ENCODE measurements at regions not wholly inside any gene's neighbourhood (a gene's known extent, or its start where the extent isn't known, plus 50 kb on each side); places are given as distances from the start of the nearest gene placed in this dataset.

DNA sequence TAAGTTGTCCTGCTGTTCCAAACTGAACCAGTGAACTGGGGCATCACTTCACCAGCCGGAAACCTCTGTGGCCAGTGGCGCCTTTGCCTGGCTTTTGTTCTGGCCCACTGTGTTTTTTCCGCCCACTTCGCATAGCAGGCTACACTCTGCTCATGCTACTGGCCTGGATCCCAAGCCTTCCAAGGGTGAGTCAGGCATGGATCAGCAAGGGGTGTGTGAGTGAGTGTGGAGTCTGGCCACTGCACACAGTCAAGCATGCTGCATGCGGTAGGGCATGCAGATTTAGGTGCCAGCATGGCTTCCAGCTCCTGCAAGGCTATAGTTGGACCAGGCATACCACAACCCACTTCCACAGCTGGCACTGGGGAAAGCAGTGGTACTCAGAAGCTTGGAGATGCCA lies 1967.9 kb downstream of the C4orf33 start:
- ChIA-PET CTCF (no interaction called here), POLR2A (no interaction called here)
- H3K36me3 ChIP-seq (ENCODE audit: control insufficient read depth in 2 of 2, insufficient read depth in 1 of 2, low read length in 2 of 2): no peaks in the 10 kb centered on the region

DNA sequence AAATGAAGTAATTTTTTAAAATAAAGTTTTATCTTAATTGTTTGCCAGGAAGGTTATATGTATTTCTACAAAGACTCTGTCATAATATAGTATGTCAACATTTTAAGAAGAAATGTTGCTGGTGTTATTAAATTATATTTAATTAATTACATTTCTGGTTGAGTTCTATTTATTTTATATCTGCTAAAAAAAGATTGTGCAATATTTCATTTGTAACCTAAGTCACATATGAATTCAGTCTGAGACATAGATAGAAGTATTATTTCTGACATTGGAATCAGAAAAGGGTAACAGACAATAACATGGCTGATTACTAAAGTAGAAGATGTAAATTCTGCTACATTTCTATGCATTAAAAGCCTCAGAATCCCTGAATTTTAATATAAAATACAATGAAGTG lies 1985.1 kb downstream of the C4orf33 start:
- no peaks in the 10 kb centered on the region for H3K9me3 ChIP-seq (ENCODE audit: control insufficient read depth, insufficient read depth, low read depth, low read length)
- no peak overlapping the region for H3K4me3 ChIP-seq (ENCODE audit: low read depth, low read length)
- TF ChIP-seq ZSCAN30 (tag by site-specific recombination; IDR thresholded peaks at IDR 0.05) (no peak), SP7 (tag by site-specific recombination; IDR thresholded peaks at IDR 0.05) (no peak), ZSCAN16 (tag by site-specific recombination; IDR thresholded peaks at IDR 0.05) (no peak), ZNF777 (tag by site-specific recombination; IDR thresholded peaks at IDR 0.05; ENCODE audit: borderline replicate concordance) (no peak), ZNF248 (tag by site-specific recombination; IDR thresholded peaks at IDR 0.05) (no peak), HOXC10 (CRISPR knock-in tag; IDR thresholded peaks at IDR 0.05) (no peak), SALL2 (tag by site-specific recombination; IDR thresholded peaks at IDR 0.05; ENCODE audit: borderline replicate concordance) (no peak), ZNF623 (tag by site-specific recombination; IDR thresholded peaks at IDR 0.05) (no peak)
- TF ChIP-seq, protein P1, sequence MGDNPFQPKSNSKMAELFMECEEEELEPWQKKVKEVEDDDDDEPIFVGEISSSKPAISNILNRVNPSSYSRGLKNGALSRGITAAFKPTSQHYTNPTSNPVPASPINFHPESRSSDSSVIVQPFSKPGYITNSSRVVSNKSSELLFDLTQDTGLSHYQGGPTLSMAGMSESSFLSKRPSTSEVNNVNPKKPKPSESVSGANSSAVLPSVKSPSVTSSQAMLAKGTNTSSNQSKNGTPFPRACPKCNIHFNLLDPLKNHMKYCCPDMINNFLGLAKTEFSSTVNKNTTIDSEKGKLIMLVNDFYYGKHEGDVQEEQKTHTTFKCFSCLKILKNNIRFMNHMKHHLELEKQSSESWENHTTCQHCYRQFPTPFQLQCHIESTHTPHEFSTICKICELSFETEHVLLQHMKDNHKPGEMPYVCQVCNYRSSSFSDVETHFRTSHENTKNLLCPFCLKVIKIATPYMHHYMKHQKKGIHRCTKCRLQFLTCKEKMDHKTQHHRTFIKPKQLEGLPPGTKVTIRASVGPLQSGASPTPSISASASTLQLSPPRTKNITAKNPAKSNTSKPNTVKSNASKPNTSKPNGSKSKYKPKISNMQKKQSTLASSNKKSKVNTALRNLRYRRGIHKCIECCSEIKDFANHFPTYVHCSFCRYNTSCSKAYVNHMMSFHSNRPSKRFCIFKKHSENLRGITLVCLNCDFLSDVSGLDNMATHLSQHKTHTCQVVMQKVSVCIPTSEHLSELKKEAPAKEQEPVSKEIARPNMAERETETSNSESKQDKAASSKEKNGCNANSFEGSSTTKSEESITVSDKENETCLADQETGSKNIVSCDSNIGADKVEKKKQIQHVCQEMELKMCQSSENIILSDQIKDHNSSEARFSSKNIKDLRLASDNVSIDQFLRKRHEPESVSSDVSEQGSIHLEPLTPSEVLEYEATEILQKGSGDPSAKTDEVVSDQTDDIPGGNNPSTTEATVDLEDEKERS (tag by site-specific recombination; IDR thresholded peaks at IDR 0.05): no peak
- TF ChIP-seq, protein P2, sequence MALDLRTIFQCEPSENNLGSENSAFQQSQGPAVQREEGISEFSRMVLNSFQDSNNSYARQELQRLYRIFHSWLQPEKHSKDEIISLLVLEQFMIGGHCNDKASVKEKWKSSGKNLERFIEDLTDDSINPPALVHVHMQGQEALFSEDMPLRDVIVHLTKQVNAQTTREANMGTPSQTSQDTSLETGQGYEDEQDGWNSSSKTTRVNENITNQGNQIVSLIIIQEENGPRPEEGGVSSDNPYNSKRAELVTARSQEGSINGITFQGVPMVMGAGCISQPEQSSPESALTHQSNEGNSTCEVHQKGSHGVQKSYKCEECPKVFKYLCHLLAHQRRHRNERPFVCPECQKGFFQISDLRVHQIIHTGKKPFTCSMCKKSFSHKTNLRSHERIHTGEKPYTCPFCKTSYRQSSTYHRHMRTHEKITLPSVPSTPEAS (tag by site-specific recombination; IDR thresholded peaks at IDR 0.05): no peak
- H3K36me3 ChIP-seq (ENCODE audit: control insufficient read depth in 2 of 2, insufficient read depth in 1 of 2, low read length in 2 of 2): no peaks in the 10 kb centered on the region
- no peak overlapping the region for H3K27ac ChIP-seq (ENCODE audit: extremely low read depth, low read depth, low read length)
- ChIA-PET CTCF (no interaction called here), POLR2A (no interaction called here)
- no peaks in the 10 kb centered on the region for H3K4me1 ChIP-seq (ENCODE audit: control insufficient read depth, insufficient read depth, low read length)

More for the DNA sequence above, 1967.9 kb downstream of the C4orf33 start:
- no peak overlapping the region for H3K27ac ChIP-seq (ENCODE audit: extremely low read depth, low read depth, low read length)
- H3K4me1 ChIP-seq (ENCODE audit: control insufficient read depth, insufficient read depth, low read length): no peaks in the 10 kb centered on the region
- TF ChIP-seq YY1 (tag by site-specific recombination; IDR thresholded peaks at IDR 0.05) (no peak), ZNF530 (tag by site-specific recombination; IDR thresholded peaks at IDR 0.05; ENCODE audit: low read depth) (no peak), ZNF133 (tag by site-specific recombination; IDR thresholded peaks at IDR 0.05) (no peak), ZFP41 (tag by site-specific recombination; IDR thresholded peaks at IDR 0.05; ENCODE audit: borderline replicate concordance) (no peak), ZNF560 (tag by site-specific recombination; IDR thresholded peaks at IDR 0.05; ENCODE audit: borderline replicate concordance) (no peak), KLF7 (tag by site-specific recombination; IDR thresholded peaks at IDR 0.05; ENCODE audit: borderline replicate concordance) (no peak), ZNF132 (tag by site-specific recombination; IDR thresholded peaks at IDR 0.05; ENCODE audit: borderline replicate concordance) (no peak), HOXC10 (CRISPR knock-in tag; IDR thresholded peaks at IDR 0.05) (no peak), ZNF10 (tag by site-specific recombination; IDR thresholded peaks at IDR 0.05) (no peak), ZNF548 (tag by site-specific recombination; IDR thresholded peaks at IDR 0.05) (no peak)
- no peak overlapping the region for H3K4me3 ChIP-seq (ENCODE audit: low read depth, low read length)
- no peaks in the 10 kb centered on the region for H3K9me3 ChIP-seq (ENCODE audit: control insufficient read depth, insufficient read depth, low read depth, low read length)

DNA sequence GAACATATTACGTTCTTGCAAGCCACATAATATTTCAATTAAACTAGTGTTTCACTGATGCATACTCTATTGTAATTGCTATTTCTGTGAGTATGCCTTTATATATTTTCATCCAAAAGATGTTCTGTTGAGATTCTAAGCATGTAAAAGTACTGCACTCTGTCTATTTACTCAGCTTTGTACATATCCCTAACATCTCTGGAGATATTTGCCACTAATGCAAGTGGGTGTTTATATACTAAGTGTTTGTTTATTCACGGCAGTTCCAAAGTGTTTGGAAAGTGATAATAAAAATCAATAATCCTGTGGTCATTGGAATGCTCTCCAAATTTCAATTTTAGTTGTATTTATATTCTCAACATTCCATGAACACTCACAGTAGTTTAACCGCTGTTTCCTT lies 1989.0 kb downstream of the C4orf33 start:
- POLR2A ChIA-PET: no interaction called here
- no peak overlapping the region for H3K27ac ChIP-seq (ENCODE audit: extremely low read depth, low read depth, low read length)
- H3K4me1 ChIP-seq (ENCODE audit: control insufficient read depth, insufficient read depth, low read length): no peaks in the 10 kb centered on the region
- CTCF ChIA-PET: no interaction called here
- H3K36me3 ChIP-seq (ENCODE audit: control insufficient read depth in 2 of 2, insufficient read depth in 1 of 2, low read length in 2 of 2): no peaks in the 10 kb centered on the region
- no peak overlapping the region for H3K4me3 ChIP-seq (ENCODE audit: low read depth, low read length)
- no peaks in the 10 kb centered on the region for H3K9me3 ChIP-seq (ENCODE audit: control insufficient read depth, insufficient read depth, low read depth, low read length)
- TF ChIP-seq, protein P3, sequence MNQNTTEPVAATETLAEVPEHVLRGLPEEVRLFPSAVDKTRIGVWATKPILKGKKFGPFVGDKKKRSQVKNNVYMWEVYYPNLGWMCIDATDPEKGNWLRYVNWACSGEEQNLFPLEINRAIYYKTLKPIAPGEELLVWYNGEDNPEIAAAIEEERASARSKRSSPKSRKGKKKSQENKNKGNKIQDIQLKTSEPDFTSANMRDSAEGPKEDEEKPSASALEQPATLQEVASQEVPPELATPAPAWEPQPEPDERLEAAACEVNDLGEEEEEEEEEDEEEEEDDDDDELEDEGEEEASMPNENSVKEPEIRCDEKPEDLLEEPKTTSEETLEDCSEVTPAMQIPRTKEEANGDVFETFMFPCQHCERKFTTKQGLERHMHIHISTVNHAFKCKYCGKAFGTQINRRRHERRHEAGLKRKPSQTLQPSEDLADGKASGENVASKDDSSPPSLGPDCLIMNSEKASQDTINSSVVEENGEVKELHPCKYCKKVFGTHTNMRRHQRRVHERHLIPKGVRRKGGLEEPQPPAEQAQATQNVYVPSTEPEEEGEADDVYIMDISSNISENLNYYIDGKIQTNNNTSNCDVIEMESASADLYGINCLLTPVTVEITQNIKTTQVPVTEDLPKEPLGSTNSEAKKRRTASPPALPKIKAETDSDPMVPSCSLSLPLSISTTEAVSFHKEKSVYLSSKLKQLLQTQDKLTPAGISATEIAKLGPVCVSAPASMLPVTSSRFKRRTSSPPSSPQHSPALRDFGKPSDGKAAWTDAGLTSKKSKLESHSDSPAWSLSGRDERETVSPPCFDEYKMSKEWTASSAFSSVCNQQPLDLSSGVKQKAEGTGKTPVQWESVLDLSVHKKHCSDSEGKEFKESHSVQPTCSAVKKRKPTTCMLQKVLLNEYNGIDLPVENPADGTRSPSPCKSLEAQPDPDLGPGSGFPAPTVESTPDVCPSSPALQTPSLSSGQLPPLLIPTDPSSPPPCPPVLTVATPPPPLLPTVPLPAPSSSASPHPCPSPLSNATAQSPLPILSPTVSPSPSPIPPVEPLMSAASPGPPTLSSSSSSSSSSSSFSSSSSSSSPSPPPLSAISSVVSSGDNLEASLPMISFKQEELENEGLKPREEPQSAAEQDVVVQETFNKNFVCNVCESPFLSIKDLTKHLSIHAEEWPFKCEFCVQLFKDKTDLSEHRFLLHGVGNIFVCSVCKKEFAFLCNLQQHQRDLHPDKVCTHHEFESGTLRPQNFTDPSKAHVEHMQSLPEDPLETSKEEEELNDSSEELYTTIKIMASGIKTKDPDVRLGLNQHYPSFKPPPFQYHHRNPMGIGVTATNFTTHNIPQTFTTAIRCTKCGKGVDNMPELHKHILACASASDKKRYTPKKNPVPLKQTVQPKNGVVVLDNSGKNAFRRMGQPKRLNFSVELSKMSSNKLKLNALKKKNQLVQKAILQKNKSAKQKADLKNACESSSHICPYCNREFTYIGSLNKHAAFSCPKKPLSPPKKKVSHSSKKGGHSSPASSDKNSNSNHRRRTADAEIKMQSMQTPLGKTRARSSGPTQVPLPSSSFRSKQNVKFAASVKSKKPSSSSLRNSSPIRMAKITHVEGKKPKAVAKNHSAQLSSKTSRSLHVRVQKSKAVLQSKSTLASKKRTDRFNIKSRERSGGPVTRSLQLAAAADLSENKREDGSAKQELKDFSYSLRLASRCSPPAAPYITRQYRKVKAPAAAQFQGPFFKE (tag by site-specific recombination; IDR thresholded peaks at IDR 0.05; ENCODE audit: borderline replicate concordance): no peak
- TF ChIP-seq, protein P4, sequence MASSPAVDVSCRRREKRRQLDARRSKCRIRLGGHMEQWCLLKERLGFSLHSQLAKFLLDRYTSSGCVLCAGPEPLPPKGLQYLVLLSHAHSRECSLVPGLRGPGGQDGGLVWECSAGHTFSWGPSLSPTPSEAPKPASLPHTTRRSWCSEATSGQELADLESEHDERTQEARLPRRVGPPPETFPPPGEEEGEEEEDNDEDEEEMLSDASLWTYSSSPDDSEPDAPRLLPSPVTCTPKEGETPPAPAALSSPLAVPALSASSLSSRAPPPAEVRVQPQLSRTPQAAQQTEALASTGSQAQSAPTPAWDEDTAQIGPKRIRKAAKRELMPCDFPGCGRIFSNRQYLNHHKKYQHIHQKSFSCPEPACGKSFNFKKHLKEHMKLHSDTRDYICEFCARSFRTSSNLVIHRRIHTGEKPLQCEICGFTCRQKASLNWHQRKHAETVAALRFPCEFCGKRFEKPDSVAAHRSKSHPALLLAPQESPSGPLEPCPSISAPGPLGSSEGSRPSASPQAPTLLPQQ (tag by site-specific recombination; IDR thresholded peaks at IDR 0.05): no peak
- TF ChIP-seq ZNF610 (tag by site-specific recombination; IDR thresholded peaks at IDR 0.05; ENCODE audit: borderline replicate concordance): no peak

Measured in HEK293 (cell line).